ENCODE measurements at regions not wholly inside any gene's neighbourhood (a gene's known extent, or its start where the extent isn't known, plus 50 kb on each side); places are given as distances from the start of the nearest gene placed in this dataset.

GRCh38 chr7:145169908-145170307 lies 334.1 kb upstream of the TPK1 start:
- 25 to 49% (median 29%) methylated on average over 3 of the region's 3 CpGs for WGBS, 3 donors
- H3K27me3 ChIP-seq: no peaks in the 10 kb centered on the region

DNA sequence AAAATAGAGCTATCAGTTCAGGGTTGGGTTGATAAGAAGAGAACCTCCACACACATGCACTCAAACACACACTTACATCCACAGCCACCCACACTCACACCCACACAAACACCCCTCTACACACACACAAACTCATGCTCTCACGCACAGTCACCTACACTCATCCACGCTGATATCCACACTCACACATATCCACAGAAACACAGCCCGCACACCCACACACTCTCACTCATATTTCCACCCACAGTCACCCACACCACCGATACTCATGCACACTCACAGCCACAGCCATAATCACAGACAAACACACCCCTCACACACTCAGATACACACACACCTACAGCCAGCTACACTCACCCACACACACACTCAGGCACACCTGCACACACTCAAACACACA lies 333.0 kb upstream of the TPK1 start:
- no peaks in the 10 kb centered on the region for H3K36me3 ChIP-seq
- no peak for DNase-seq
- TF ChIP-seq, protein P1, sequence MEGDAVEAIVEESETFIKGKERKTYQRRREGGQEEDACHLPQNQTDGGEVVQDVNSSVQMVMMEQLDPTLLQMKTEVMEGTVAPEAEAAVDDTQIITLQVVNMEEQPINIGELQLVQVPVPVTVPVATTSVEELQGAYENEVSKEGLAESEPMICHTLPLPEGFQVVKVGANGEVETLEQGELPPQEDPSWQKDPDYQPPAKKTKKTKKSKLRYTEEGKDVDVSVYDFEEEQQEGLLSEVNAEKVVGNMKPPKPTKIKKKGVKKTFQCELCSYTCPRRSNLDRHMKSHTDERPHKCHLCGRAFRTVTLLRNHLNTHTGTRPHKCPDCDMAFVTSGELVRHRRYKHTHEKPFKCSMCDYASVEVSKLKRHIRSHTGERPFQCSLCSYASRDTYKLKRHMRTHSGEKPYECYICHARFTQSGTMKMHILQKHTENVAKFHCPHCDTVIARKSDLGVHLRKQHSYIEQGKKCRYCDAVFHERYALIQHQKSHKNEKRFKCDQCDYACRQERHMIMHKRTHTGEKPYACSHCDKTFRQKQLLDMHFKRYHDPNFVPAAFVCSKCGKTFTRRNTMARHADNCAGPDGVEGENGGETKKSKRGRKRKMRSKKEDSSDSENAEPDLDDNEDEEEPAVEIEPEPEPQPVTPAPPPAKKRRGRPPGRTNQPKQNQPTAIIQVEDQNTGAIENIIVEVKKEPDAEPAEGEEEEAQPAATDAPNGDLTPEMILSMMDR (IDR thresholded peaks at IDR 0.05): no peak
- TF ChIP-seq POLR2A (IDR thresholded peaks at IDR 0.05) (no peak), EP300 (IDR thresholded peaks at IDR 0.05) (no peak)
- WGBS, 3 donors: 86 to 91% (median 87%) methylated on average over 4 of the region's 4 CpGs
- H3K4me1 ChIP-seq (ENCODE audit: insufficient read depth): no peaks in the 10 kb centered on the region
- no peak overlapping the region for H3K4me3 ChIP-seq
- no peak overlapping the region for H3K27ac ChIP-seq
- intact Hi-C loops (cut with DNase I): loop anchor here in 1 of 4 donors (5.0 kb wide), 1 partner anchor 417 kb away; no protein-coding TSS in a partner anchor
- H3K9me3 ChIP-seq: no peaks in the 10 kb centered on the region
- H3K27me3 ChIP-seq: no peaks in the 10 kb centered on the region

More at GRCh38 chr7:145169908-145170307, 334.1 kb upstream of the TPK1 start:
- intact Hi-C loops (cut with DNase I): loop anchor here in 1 of 4 donors (5.0 kb wide), 1 partner anchor 418 kb away; no protein-coding TSS in a partner anchor
- Histone ChIP-seq H3K4me3 (no peak overlapping the region), H3K36me3 (no peaks in the 10 kb centered on the region), H3K4me1 (ENCODE audit: insufficient read depth) (no peaks in the 10 kb centered on the region), H3K9me3 (no peaks in the 10 kb centered on the region), H3K27ac (no peak overlapping the region)
- TF ChIP-seq, protein P1 (IDR thresholded peaks at IDR 0.05): no peak
- no peak for TF ChIP-seq EP300 (IDR thresholded peaks at IDR 0.05)
- no peak for TF ChIP-seq POLR2A (IDR thresholded peaks at IDR 0.05)
- no peak for DNase-seq

GRCh38 chr7:145168427-145168826 lies 332.6 kb upstream of the TPK1 start:
- Histone ChIP-seq H3K27me3 (no peaks in the 10 kb centered on the region), H3K27ac (no peak overlapping the region), H3K9me3 (no peaks in the 10 kb centered on the region), H3K4me3 (no peak overlapping the region), H3K36me3 (no peaks in the 10 kb centered on the region), H3K4me1 (ENCODE audit: insufficient read depth) (no peaks in the 10 kb centered on the region)
- no peak for TF ChIP-seq POLR2A (IDR thresholded peaks at IDR 0.05)
- no peak for TF ChIP-seq EP300 (IDR thresholded peaks at IDR 0.05)
- TF ChIP-seq, protein P1 (IDR thresholded peaks at IDR 0.05): no peak
- WGBS, 3 donors: 57 to 64% (median 61%) methylated on average over 5 of the region's 5 CpGs
- intact Hi-C loops (cut with DNase I): loop anchor here in 1 of 4 donors (5.0 kb wide), 1 partner anchor 416 kb away; no protein-coding TSS in a partner anchor
- no peak for DNase-seq

DNA sequence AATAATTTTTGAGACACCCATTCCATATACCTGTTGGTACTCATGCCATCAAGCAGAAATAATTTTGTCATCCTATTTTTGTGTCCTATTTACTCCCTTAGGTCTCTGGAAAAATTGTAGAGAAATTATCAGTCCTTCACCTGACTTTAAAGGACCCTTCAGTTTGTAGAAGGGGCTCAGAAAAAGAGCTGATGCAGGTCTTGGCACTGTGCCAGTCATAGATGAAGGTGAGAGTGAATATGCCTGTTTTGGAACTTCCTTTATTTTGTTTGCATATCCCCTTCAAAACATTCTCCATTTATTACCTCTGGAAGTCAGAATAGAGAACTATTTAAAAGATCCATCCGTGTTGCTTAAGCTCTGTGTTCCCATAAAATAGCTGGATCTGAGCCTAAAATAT lies 321.0 kb upstream of the TPK1 start:
- intact Hi-C loops (cut with DNase I): no loop called here
- Histone ChIP-seq H3K4me3 (no peak overlapping the region), H3K9me3 (no peaks in the 10 kb centered on the region), H3K36me3 (no peaks in the 10 kb centered on the region), H3K27me3 (no peaks in the 10 kb centered on the region), H3K27ac (no peak overlapping the region), H3K4me1 (ENCODE audit: insufficient read depth) (no peaks in the 10 kb centered on the region)
- no peak for DNase-seq
- WGBS, 3 donors: 30 to 38% (median 31%) methylated on average over 1 of the region's 1 CpG
- TF ChIP-seq, protein P1 (IDR thresholded peaks at IDR 0.05): no peak
- TF ChIP-seq EP300 (IDR thresholded peaks at IDR 0.05) (no peak), POLR2A (IDR thresholded peaks at IDR 0.05) (no peak)
